ENCODE measurements at regions not wholly inside any gene's neighbourhood (a gene's known extent, or its start where the extent isn't known, plus 50 kb on each side); places are given as distances from the start of the nearest gene placed in this dataset.

DNA sequence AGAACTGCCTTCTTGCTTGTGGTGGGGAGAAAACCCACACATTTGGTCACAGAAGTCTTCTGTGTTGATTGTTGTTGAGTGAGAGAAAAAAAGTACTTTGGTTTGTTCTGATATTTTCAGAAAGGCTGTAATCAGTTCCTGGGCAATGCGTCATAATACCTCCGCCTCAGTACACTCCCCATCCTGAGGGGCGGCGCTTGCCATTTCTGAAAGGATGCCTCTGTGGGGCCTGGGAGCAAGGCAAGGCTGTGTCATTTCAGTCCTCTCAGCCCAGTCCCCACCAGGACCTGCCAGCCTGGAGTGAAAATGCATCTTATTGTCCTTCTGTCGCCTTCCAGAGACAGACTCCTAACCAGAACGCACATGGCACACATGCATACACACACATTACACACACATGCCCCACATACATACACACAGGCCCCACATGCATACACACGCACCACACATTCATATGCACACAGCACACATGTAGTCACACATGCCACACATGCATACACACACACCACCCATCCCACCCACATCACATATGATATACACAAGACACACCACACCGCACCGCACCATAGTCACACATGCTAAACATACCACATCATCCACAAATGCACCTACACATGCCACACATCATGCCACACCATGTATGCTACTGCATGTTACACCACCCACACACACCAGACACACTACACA, 90.0 kb downstream of the CXCL12 start:
- Histone ChIP-seq H3K4me3 (no peak overlapping the region), H3K27me3 (no peaks in the 10 kb centered on the region), H3K9ac (no peak overlapping the region), H3K9me3 (replicated peaks in 1 of 11) (no peaks in the 10 kb centered on the region), H3K36me3 (no peaks in the 10 kb centered on the region), H3K4me2 (no peak overlapping the region), H4K20me1 (no peaks in the 10 kb centered on the region), H3K4me1 (no peaks in the 10 kb centered on the region), H3K27ac (no peak overlapping the region)
- TF ChIP-seq Cebpa-rat (IDR thresholded peaks at IDR 0.05), result no peak

DNA sequence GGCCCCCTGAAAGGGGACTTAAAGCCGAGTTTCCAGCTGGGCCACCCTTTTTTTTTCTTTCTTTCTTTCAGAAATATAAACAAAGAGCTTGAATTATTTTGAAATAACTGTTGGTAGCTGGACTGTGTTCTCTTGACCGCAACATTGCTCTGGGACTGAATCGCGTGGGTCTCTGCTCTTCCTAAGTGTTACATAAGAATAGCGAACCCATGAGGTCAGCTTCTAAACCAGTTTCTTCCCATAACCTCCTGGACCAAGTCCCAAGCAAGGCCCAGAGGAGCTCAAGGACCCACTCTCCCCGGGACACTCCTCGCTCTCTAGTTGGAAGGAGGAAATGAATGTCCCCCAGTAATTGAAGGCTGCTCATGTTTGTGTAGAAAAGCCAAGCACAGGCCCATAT, 91.1 kb downstream of the CXCL12 start:
- no peaks in the 10 kb centered on the region for H3K4me1 ChIP-seq
- no peak overlapping the region for H3K4me2 ChIP-seq
- no peak overlapping the region for H3K9ac ChIP-seq
- no peaks in the 10 kb centered on the region for H4K20me1 ChIP-seq
- H3K9me3 ChIP-seq (replicated peaks in 1 of 11), result no peaks in the 10 kb centered on the region
- no peak overlapping the region for H3K4me3 ChIP-seq
- TF ChIP-seq Cebpa-rat (IDR thresholded peaks at IDR 0.05), result no peak
- no peaks in the 10 kb centered on the region for H3K36me3 ChIP-seq
- no peaks in the 10 kb centered on the region for H3K27me3 ChIP-seq
- H3K27ac ChIP-seq, result no peak overlapping the region

DNA sequence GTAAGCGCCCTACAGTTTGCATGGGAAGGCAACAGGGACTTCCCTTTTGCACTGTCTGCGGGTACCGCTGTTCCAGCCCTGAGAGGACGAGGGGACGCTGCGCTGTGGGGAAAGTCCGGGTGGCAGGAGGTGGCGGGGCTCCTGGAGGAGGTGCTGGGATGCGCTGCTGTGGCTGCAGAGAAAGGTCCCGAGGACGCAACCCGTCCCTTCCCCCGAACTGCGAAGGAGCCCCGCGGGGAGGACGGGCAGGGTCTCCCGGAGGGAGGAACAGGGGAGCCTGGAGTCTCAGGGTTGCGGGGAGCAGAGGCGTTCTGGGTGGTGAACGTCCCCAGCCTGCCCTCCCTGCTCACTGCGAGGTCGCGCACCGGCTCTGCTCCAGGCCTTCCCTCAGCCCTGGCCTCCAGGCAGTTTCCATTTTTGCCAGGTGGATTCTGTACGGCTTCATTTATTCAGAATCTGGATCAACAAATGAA, 91.6 kb downstream of the CXCL12 start:
- no peak overlapping the region for H3K4me2 ChIP-seq

DNA sequence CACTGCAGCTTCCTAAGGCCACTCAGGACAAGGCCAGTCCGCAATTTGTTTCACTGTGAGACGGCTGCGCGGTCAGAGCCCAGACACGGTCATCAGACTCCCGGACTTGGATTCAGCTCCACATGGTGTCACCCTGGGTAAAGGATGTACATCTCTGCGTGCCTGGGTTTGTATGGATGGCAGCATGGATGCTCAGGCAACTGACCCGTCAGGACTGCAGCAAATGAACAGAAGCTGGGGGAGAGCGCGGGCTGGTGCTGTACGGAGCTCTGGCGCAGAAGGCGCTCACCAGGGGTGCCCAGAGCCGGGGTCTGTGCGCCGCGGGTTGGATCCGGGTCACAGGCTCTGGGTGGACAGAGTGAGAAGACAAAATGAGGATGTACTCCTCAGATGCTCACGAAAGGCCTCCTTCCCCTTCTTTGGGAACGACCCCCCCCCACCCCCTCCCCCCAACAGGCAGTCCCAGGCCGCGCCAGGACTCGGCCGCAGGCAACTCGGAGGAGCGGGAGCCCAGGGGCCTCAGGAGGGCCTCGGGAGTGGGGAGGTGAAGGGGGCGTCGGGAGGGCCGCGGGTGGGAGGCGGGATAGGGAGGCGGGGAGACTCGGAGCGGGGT, 92.4 kb downstream of the CXCL12 start:
- Histone ChIP-seq H3K4me2 (no peak overlapping the region), H3K9me3 (replicated peaks in 1 of 11) (no peaks in the 10 kb centered on the region), H3K4me1 (no peaks in the 10 kb centered on the region), H3K27me3 (no peaks in the 10 kb centered on the region), H3K36me3 (no peaks in the 10 kb centered on the region), H3K27ac (no peak overlapping the region), H3K4me3 (no peak overlapping the region), H3K9ac (no peak overlapping the region), H4K20me1 (no peaks in the 10 kb centered on the region)
- TF ChIP-seq Cebpa-rat (IDR thresholded peaks at IDR 0.05), result no peak

More for the DNA sequence above, 91.6 kb downstream of the CXCL12 start:
- H3K9ac ChIP-seq, result no peak overlapping the region
- no peaks in the 10 kb centered on the region for H4K20me1 ChIP-seq
- no peaks in the 10 kb centered on the region for H3K9me3 ChIP-seq (replicated peaks in 1 of 11)
- no peaks in the 10 kb centered on the region for H3K36me3 ChIP-seq
- H3K27ac ChIP-seq, result no peak overlapping the region
- H3K4me3 ChIP-seq, result no peak overlapping the region
- no peaks in the 10 kb centered on the region for H3K4me1 ChIP-seq
- no peaks in the 10 kb centered on the region for H3K27me3 ChIP-seq
- TF ChIP-seq Cebpa-rat (IDR thresholded peaks at IDR 0.05), result no peak

- Histone ChIP-seq H3K36me3 (no peaks in the 10 kb centered on the region), H3K4me2 (no peak overlapping the region), H3K27me3 (no peaks in the 10 kb centered on the region), H3K4me1 (no peaks in the 10 kb centered on the region), H4K20me1 (no peaks in the 10 kb centered on the region), H3K9ac (no peak overlapping the region), H3K9me3 (replicated peaks in 1 of 11) (no peaks in the 10 kb centered on the region), H3K27ac (no peak overlapping the region), H3K4me3 (no peak overlapping the region)
- TF ChIP-seq Cebpa-rat (IDR thresholded peaks at IDR 0.05), result no peak
Measured at GRCh38 chr10:44291091-44291490, 93.8 kb downstream of the CXCL12 start.

- no peak overlapping the region for H3K4me3 ChIP-seq
- no peaks in the 10 kb centered on the region for H3K36me3 ChIP-seq
- H3K9me3 ChIP-seq (replicated peaks in 1 of 11), result no peaks in the 10 kb centered on the region
Measured at GRCh38 chr10:44289125-44289524, 95.8 kb downstream of the CXCL12 start.

DNA sequence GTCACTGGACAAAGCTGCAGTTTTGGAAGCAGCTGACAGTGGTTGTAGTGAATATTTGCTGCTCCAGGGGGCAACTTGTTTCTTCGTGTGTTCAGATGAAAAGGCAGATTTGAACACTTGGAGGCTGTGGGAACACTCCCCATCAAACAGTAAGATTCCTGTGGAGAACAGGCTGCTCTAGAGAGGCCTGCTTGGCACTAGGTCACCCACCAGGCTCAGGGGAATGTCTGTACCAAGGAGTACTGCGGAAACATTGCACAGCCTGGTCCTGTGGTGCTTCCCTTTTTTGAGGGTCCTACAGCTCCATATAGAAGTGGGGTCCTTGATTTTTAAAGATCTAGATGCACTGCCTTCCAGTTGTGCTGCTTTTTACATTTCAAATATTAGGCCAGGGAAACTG, 97.5 kb downstream of the CXCL12 start:
- H3K9ac ChIP-seq, result no peak overlapping the region
- TF ChIP-seq Cebpa-rat (IDR thresholded peaks at IDR 0.05), result no peak
- H3K4me1 ChIP-seq, result no peaks in the 10 kb centered on the region
- no peaks in the 10 kb centered on the region for H3K27me3 ChIP-seq
- no peaks in the 10 kb centered on the region for H3K36me3 ChIP-seq
- no peak overlapping the region for H3K4me3 ChIP-seq
- no peak overlapping the region for H3K27ac ChIP-seq
- H3K4me2 ChIP-seq, result no peak overlapping the region
- no peaks in the 10 kb centered on the region for H4K20me1 ChIP-seq
- no peaks in the 10 kb centered on the region for H3K9me3 ChIP-seq (replicated peaks in 1 of 11)

More at GRCh38 chr10:44289125-44289524, 95.8 kb downstream of the CXCL12 start:
- Histone ChIP-seq H3K27me3 (no peaks in the 10 kb centered on the region), H3K9ac (no peak overlapping the region), H4K20me1 (no peaks in the 10 kb centered on the region), H3K4me1 (no peaks in the 10 kb centered on the region), H3K4me2 (no peak overlapping the region), H3K27ac (no peak overlapping the region)
- TF ChIP-seq Cebpa-rat (IDR thresholded peaks at IDR 0.05), result no peak

GRCh38 chr10:44284198-44285084, 100.5 kb downstream of the CXCL12 start:
- Histone ChIP-seq H3K36me3 (no peaks in the 10 kb centered on the region), H4K20me1 (no peaks in the 10 kb centered on the region; a peak in 1 of 22 replicates), H3K4me3 (no peak overlapping the region), H3K9me3 (replicated peaks in 1 of 11) (no peaks in the 10 kb centered on the region), H3K9ac (no peak overlapping the region), H3K4me1 (peaks cover 0 to 2% (median under 1%) of the 10 kb centered on the region in 10 experiments; a peak in 7 of 20 replicates), H3K27me3 (no peaks in the 10 kb centered on the region), H3K27ac (no peak overlapping the region), H3K4me2 (no peak overlapping the region)
- TF ChIP-seq Cebpa-rat (IDR thresholded peaks at IDR 0.05), result no peak

GRCh38 chr10:44282626-44283300, 102.1 kb downstream of the CXCL12 start:
- Histone ChIP-seq H3K4me2 (no peak overlapping the region), H3K27me3 (no peaks in the 10 kb centered on the region), H3K4me1 (peaks cover 0 to 13% (median 11%) of the 10 kb centered on the region in 10 experiments; a peak in 12 of 20 replicates), H4K20me1 (no peaks in the 10 kb centered on the region; a peak in 1 of 22 replicates), H3K9ac (no peak overlapping the region), H3K4me3 (no peak overlapping the region), H3K27ac (no peak overlapping the region), H3K36me3 (no peaks in the 10 kb centered on the region), H3K9me3 (replicated peaks in 1 of 11) (peaks cover 0 to 2% (median 0%) of the 10 kb centered on the region in 11 experiments; a peak in 1 of 22 replicates)
- TF ChIP-seq Cebpa-rat (IDR thresholded peaks at IDR 0.05), result no peak

Measured in BLaER1 treated with 17β-estradiol and CSF1 and Interleukin-3, amounts not matched to agents 10 nM and 100 nM (cell line).